Liver (tissue), 8 donors: ENCODE measurements at regions not wholly inside any gene's neighbourhood (a gene's known extent, or its start where the extent isn't known, plus 50 kb on each side); places are given as distances from the start of the nearest gene placed in this dataset.

Source experiments
- DNase-seq: peaks from one replicate; pipeline ENCODE4 v3.0.0-alpha.2; 2017; ENCODE audit warnings: low spot score
- H3K27ac ChIP-seq, 2 donors: one replicate each; pipeline ENCODE4 v1.7.0; 2013; ENCODE audit warnings: inconsistent platforms in 2 of 2, low read length in 2 of 2, control low read depth in 1 of 2, low read depth in 1 of 2, mild to moderate bottlenecking in 1 of 2
- H3K27me3 ChIP-seq, 4 donors: one replicate each; pipeline versions ENCODE4 v1.6.1 to v1.7.0; 2013; ENCODE audit warnings: low read length in 3 of 4, inconsistent platforms in 1 of 4, mild to moderate bottlenecking in 1 of 4, moderate library complexity in 1 of 4; ENCODE audit not compliant: control insufficient read depth in 4 of 4, insufficient read depth in 4 of 4
- H3K36me3 ChIP-seq, 4 donors: one replicate each; pipeline versions ENCODE4 v1.6.1 to v1.7.0; 2013; ENCODE audit warnings: low read length in 3 of 4, mild to moderate bottlenecking in 3 of 4, low read depth in 1 of 4, moderate library complexity in 1 of 4; ENCODE audit not compliant: control insufficient read depth in 4 of 4, insufficient read depth in 3 of 4
- H3K4me1 ChIP-seq, 4 donors: one replicate each; pipeline versions ENCODE4 v1.6.1 to v1.7.0; 2013; ENCODE audit warnings: low read length in 3 of 4, mild to moderate bottlenecking in 3 of 4, moderate library complexity in 1 of 4; ENCODE audit not compliant: control insufficient read depth in 4 of 4, insufficient read depth in 4 of 4
- H3K4me3 ChIP-seq, 3 donors: one replicate each; pipeline versions ENCODE4 v1.6.1 to v1.7.0; 2013; ENCODE audit warnings: low read length in 3 of 3, control low read depth in 1 of 3, low read depth in 1 of 3, mild to moderate bottlenecking in 1 of 3
- H3K9ac ChIP-seq, 2 donors: one replicate each; pipeline ENCODE4 v1.7.0; 2013; ENCODE audit warnings: low read length in 2 of 2, mild to moderate bottlenecking in 2 of 2, moderate library complexity in 2 of 2, control low read depth in 1 of 2, low read depth in 1 of 2
- H3K9me3 ChIP-seq, 4 donors: one replicate each; pipeline versions ENCODE4 v1.6.1 to v1.7.0; 2013; ENCODE audit warnings: low read length in 3 of 4; ENCODE audit not compliant: control insufficient read depth in 4 of 4
- ATF3 ChIP-seq: IDR thresholded peaks from 2 replicates; pipeline ENCODE4 v1.6.1; 2016; ENCODE audit warnings: antibody characterized with exemption
- CTCF ChIP-seq: fragments of 150-350 bp; IDR thresholded peaks from 2 replicates; pipeline ENCODE4 v1.5.1; 2017; ENCODE audit warnings: improper control_type of control experiment, low read depth, low read length; ENCODE audit not compliant: missing input control
- EGR1 ChIP-seq, 2 donors: IDR thresholded peaks; 2 replicates each; pipeline ENCODE4 v1.6.1; 2016 to 2018; ENCODE audit warnings: antibody characterized with exemption in 2 of 2, low read depth in 2 of 2
- FOXA1 ChIP-seq: IDR thresholded peaks from 2 replicates; pipeline ENCODE4 v1.6.1; 2016; ENCODE audit warnings: antibody characterized with exemption
- FOXA2 ChIP-seq: IDR thresholded peaks from 2 replicates; pipeline ENCODE4 v1.6.1; 2016; ENCODE audit warnings: antibody characterized with exemption
- GABPA ChIP-seq, 2 donors: IDR thresholded peaks in 1 of 2; conservative IDR thresholded peaks in 1 of 2; 2 replicates each; pipeline ENCODE4 v1.6.1; 2016; ENCODE audit warnings: antibody characterized with exemption in 2 of 2, mild to moderate bottlenecking in 1 of 2, moderate library complexity in 1 of 2
- HNF4A ChIP-seq, 2 donors: conservative IDR thresholded peaks; 2 replicates each; pipeline ENCODE4 v1.6.1; 2016; ENCODE audit warnings: antibody characterized with exemption in 2 of 2, mild to moderate bottlenecking in 2 of 2
- HNF4G ChIP-seq: IDR thresholded peaks from 2 replicates; pipeline ENCODE4 v1.6.1; 2016; ENCODE audit warnings: antibody characterized with exemption
- JUND ChIP-seq, 2 donors: IDR thresholded peaks; 2 replicates each; pipeline ENCODE4 v1.6.1; 2016; ENCODE audit warnings: antibody characterized with exemption in 2 of 2
- MAX ChIP-seq: IDR thresholded peaks from 2 replicates; pipeline ENCODE4 v1.6.1; 2016; ENCODE audit warnings: antibody characterized with exemption
- NR2F2 ChIP-seq: IDR thresholded peaks from 2 replicates; pipeline ENCODE4 v1.6.1; 2016; ENCODE audit warnings: antibody characterized with exemption
- RAD21 ChIP-seq, 2 donors: IDR thresholded peaks; 2 replicates each; pipeline ENCODE4 v1.6.1; 2016; ENCODE audit warnings: antibody characterized with exemption in 2 of 2, mild to moderate bottlenecking in 2 of 2
- REST ChIP-seq: IDR thresholded peaks from 2 replicates; pipeline ENCODE4 v1.6.1; 2016; ENCODE audit warnings: antibody characterized with exemption, mild to moderate bottlenecking
- RXRA ChIP-seq, 2 donors: IDR thresholded peaks; 2 replicates each; pipeline ENCODE4 v1.6.1; 2017 to 2018; ENCODE audit warnings: antibody characterized with exemption in 2 of 2, mild to moderate bottlenecking in 1 of 2
- YY1 ChIP-seq: IDR thresholded peaks from 2 replicates; pipeline ENCODE4 v1.6.1; 2016; ENCODE audit warnings: antibody characterized with exemption, mild to moderate bottlenecking
- ZBTB33 ChIP-seq: IDR thresholded peaks from 2 replicates; pipeline ENCODE4 v1.6.1; 2016; ENCODE audit warnings: antibody characterized with exemption
- WGBS: extraction: QIAGEN DNeasy Blood & Tissue Kit; methylation state at CpG from one replicate; pipeline ENCODE4 v1.1.7; 2013; 5-methylcytosine and 5-hydroxymethylcytosine counted together
- donor health status: healthy.
- donor health status: healthy.
- donor health status: healthy.
- donor health status: healthy.
- donor health status: healthy.

- no peak for TF ChIP-seq ATF3
- TF ChIP-seq RXRA (IDR thresholded peaks at IDR 0.05): no peak
- no peak for TF ChIP-seq JUND (IDR thresholded peaks at IDR 0.05)
- no peak for TF ChIP-seq FOXA2
- no peak for TF ChIP-seq NR2F2
- no peak for TF ChIP-seq HNF4A (conservative IDR thresholded peaks at IDR 0.05)
Observed at GRCh38 chr11:104372111-104372510, 208.2 kb upstream of the PDGFD start (continued).

- no peaks in the 10 kb centered on the region for H3K27me3 ChIP-seq
- no peaks in the 10 kb centered on the region for H3K4me1 ChIP-seq
- H3K9me3 ChIP-seq: peaks cover 0 to 7% (median 0%) of the 10 kb centered on the region in 4 donors
- no peaks in the 10 kb centered on the region for H3K36me3 ChIP-seq
- 72% methylated on average over 3 of the region's 3 CpGs for WGBS
- no peak overlapping the region for H3K4me3 ChIP-seq
- TF ChIP-seq FOXA1: no peak
- no peak for TF ChIP-seq ZBTB33
- TF ChIP-seq REST: no peak
- no peak for TF ChIP-seq MAX
- no peak for TF ChIP-seq RAD21 (IDR thresholded peaks at IDR 0.05)
- no peak for TF ChIP-seq HNF4G
- no peak for TF ChIP-seq JUND (IDR thresholded peaks at IDR 0.05)
- TF ChIP-seq CTCF: no peak
- TF ChIP-seq EGR1 (IDR thresholded peaks at IDR 0.05; ENCODE audit: low read depth in 2 of 2): no peak
- no peak for TF ChIP-seq YY1
- no peak for TF ChIP-seq ATF3
- TF ChIP-seq RXRA (IDR thresholded peaks at IDR 0.05): no peak
- no peak for TF ChIP-seq GABPA (IDR thresholded peaks at IDR 0.05 in 1 of 2, conservative IDR thresholded peaks at IDR 0.05 in 1 of 2)
- TF ChIP-seq HNF4A (conservative IDR thresholded peaks at IDR 0.05): no peak
- DNase-seq: no peak
- H3K9ac ChIP-seq: no peak overlapping the region
- H3K27ac ChIP-seq: no peak overlapping the region
Observed at GRCh38 chr11:104370478-104370877, 206.5 kb upstream of the PDGFD start.
